ENCODE measurements at regions not wholly inside any gene's neighbourhood (a gene's known extent, or its start where the extent isn't known, plus 50 kb on each side); places are given as distances from the start of the nearest gene placed in this dataset.

- no peak for DNase-seq
These were observed 226.6 kb downstream of the PRDM2 start for GRCh38 chr1:13926556-13926955.

GRCh38 chr1:13927736-13928135, 227.7 kb downstream of the PRDM2 start:
- no peak for DNase-seq

DNA sequence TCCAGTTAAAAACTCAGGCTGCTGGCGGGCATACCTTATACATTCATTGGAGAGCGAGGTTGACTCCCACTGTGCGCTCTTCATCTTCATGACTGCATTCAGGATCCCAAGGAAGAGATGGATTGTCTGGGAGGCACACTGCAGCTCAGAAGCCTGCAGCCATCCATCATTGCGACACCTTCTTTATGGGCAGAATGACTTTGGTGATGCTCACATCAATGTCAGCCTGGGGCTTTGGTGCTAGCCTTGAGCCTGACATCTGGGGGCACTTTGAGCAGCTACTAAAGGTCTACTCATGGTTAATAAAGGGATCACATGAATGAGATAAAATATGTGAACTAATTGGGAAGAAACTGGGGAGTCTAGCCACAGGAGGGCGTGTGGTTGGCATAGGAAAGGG, 229.3 kb downstream of the PRDM2 start:
- DNase-seq = no peak

DNA sequence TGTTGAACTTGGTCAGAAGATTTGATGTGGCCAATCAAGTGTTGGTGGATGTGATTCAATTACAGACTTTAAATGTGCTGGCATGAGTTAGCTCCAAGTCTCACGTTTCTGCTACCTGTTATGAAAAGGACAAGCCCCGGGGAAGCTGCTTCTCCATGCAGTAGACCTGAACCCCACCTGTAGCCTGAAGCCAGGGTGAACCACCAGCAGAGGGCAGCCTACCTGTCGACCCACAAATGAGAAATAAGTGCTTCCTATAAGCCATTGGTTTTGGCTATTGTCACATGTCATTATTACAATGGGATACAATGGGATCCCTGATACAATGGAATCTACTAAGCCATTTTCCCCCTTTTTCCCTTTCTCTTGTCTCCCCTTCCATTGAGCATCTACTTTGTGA, 230.2 kb downstream of the PRDM2 start:
- DNase-seq = no peak

DNA sequence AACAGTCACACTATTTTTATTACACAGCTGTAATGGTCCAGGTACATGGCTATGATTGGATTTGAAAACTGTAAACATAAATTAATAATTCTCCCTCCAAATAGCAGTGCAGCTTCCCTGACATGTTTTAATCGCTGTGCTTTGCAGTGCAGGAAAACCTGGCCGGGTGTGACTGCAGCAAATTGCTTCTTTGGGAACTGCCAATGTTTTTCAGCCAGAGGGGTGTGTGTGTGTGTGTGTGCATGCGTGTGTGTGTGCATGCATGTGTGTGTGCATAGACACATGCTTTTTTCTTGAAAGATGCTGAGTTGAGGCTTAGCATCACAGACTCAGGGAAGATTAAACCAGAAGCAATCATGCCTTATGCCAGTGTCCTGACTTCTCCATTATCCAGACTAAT, 231.2 kb downstream of the PRDM2 start:
- no peak for DNase-seq

GRCh38 chr1:13935336-13935735, 235.3 kb downstream of the PRDM2 start:
- no peak for DNase-seq

GRCh38 chr1:13941315-13941714, 241.3 kb downstream of the PRDM2 start:
- DNase-seq = no peak

- DNase-seq = no peak
These were observed 243.1 kb downstream of the PRDM2 start for GRCh38 chr1:13943055-13943454.

DNA sequence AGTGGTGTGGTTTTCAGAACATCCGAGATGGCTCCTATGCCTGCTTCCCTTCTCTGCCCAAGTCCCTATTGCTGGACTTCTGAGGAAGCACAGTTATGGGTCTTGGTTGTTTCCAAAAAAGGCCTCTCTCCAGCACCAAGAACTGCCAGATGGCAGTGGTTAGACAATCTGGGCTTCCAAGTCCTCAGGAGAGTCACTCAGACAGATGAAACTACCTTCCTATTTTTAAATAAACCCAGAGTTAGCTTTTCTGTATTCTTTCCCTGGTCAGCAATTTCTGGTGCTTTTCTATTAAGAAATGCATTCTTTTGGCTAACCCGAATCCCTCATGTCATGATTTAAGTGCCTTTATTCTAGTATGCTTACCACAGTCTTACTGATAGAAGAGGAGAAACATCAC, 245.9 kb downstream of the PRDM2 start:
- no peak for DNase-seq

- no peak for DNase-seq
These were observed 247.7 kb downstream of the PRDM2 start for GRCh38 chr1:13947658-13948057.

- no peak for DNase-seq
These were observed 248.4 kb downstream of the PRDM2 start for GRCh38 chr1:13948396-13948795.

GRCh38 chr1:13948888-13949391, 249.0 kb downstream of the PRDM2 start:
- DNase-seq = peak; percentile 22

DNA sequence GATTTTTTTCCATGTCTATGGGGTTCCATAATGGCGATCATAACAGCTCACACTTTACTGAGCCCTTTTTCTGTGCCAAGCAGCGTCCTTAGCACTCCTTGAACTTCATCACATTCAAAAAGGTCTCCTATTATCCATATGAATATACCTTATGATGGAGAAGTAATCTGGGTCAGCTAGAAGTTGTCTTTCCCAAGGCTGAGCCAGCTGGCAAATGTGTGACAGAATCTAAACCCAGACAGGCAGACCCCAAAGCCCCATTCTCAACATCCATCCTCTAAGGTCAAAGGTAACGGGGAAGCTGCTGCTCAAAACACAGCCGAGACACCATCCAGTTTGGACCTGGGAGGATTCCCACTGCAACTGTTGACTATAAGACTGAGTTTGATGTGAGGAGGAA, 249.6 kb downstream of the PRDM2 start:
- DNase-seq = no peak

DNA sequence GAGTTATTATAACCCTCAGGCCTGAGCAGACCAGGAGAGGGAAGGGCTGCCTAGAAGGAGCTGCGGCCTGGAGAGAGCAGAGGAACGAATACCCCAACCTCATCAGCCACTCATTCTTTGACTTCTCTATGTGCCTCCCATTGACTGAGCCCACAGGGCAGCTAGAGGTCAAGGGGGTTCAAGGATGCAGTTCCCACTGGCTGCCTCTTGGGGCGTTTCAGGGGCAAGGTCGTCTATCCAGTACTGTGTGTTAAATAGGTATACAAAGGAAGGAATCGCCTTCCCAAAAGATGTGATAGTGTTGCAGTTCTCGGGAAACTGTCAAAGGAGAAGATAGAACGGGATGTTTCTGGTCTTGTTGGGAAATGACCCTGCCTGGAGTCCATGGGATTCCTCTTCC, 250.6 kb downstream of the PRDM2 start:
- DNase-seq = no peak

GRCh38 chr1:13951793-13952751, 252.1 kb downstream of the PRDM2 start:
- DNase-seq = no peak

DNA sequence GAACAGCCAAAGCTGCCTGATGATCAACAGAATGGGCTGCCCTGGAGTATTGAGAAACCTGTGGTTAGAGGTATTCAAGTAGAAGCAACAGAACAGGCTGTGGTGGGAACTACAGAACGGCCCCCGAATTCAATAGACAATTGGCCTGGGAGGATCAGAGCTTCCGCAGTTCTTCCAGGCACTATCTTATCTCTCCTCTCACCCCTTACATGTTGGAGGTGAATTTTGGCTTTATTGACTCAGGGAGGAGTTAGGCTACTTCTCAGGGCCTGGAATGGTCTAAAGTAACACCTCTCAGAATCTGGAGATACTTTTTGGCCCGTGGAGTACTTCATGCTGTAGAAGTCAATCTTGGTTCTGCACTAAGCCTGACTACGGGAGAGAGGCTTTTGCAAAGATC, 253.0 kb downstream of the PRDM2 start:
- DNase-seq = no peak

- DNase-seq = peak; percentile 75
These were observed 256.4 kb downstream of the PRDM2 start for GRCh38 chr1:13956393-13956792.

DNA sequence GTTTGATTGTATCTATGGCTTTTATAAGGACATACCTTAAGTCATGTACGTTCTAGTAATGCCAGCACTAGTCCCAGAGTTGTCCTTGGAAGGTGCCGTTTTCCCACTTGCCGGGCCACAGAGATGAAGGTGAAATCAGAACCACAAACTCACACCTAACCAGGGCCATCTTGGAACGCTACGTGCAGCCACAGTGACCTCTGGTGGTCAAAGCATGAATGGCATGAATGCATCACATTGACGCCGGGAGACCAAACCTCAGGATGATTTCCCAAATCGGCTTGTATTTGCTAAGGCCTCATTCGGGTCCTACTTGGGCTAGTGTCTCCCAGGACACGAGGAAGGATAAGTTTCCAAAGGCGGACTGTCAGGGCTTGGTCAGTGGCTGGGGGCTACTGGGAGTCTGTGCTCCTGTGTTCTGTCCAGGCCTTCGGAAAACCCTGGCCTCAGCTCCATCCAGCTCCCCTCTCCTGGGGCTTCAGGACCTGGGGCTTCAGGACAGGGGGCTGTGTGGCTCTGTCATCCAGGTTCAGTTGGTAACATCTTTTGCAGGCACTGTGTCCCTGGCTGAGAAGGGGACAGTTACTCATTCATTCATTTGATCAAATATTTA, 260.5 kb downstream of the PRDM2 start:
- peak; percentile 45 for DNase-seq

DNA sequence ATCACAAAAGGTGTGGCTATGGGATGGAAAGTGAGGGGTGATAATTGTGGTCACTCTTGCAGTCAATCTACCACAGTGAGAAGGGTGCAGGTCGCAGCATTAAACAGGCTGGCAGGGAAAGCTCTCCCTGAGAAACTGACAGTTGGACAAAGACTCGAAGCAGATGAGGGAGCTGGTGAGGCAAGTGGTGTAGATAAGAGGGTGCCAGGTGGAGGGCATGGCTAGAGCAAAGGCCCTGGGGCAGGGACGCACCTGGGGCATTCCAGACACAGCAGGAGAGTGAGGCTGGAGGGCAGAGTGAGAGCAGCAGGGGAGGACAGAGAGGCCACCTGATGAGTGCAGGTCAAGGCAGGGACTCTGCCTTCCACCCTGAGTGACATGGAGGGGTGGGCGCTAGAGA, 264.8 kb downstream of the PRDM2 start:
- no peak for DNase-seq

GRCh38 chr1:13965770-13966398, 265.9 kb downstream of the PRDM2 start:
- peak; percentile 51 for DNase-seq

DNA sequence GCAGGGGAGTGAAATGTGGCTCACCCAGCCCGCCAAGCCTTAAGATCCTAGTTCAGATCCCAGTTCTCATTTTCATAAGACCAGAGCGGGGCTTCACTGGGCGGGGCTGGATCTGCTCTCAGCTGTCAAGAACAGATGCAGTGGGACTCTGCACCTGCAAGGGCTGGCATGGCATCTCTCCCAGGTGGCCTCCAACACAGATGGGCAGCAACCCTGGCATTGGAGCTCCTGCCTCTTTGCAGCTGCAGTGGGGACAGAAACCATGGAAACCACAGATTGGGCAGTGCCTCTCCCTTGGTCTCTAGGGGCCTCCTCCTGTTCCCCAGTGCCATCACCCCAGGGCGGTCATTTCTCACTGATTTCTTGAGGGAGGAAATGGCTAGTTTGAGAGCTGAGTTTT, 267.7 kb downstream of the PRDM2 start:
- no peak for DNase-seq

- DNase-seq = no peak
These were observed 268.4 kb downstream of the PRDM2 start for GRCh38 chr1:13968361-13968760.

DNA sequence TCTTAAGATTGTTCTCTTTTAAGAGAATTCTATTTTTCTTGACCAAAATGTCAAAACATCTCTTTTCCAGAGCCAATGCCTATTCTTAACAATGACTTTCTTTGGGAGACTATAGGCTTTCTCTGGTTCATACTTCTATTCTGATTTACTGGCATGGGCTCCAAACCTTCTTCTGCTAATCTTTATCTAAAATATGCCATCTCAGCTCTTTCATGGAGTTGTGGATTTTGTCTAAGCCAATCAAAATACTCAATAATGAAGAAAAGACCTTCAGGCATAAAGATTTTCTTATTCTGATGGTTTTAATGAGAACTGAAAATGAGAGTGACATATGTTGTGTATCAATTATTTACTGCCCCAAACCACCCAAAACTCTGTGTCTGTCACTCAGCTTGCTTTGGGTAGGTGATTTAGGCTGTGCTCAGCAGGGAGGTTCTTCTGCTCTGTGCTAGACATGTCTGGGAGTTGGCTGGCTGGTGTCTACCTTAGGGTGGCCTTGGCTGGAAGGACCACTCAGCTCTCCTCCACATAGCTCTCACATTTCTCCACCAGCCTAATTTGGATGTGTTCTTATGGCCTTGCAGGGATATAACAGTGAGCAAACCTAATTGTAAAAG, 270.8 kb downstream of the PRDM2 start:
- no peak for DNase-seq
